ENCODE measurements at regions not wholly inside any gene's neighbourhood (a gene's known extent, or its start where the extent isn't known, plus 50 kb on each side); places are given as distances from the start of the nearest gene placed in this dataset.

DNA sequence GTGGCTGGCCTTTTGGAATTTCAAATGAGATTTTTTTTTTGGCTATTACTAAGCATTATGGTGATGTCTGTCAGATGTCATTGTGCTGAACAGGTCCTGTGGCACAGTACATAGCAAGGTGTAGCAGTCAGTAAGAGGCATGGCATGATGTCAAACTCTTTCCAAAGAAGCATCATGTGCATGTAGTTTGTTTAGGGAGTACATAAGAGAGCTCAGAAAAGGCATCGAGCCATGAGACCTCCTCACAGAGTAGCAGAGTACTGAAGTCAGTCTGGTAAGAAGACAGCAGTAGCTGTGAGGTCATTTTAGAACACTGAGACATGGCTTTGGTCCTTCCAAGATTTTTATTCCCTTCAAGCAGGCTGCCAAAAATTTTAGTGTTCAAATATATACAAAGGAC lies 134.9 kb upstream of the SPRED1 start:
- TF ChIP-seq POLR2AphosphoS5 (IDR thresholded peaks at IDR 0.05) (no peak), CTCF (IDR thresholded peaks at IDR 0.05 in 8 of 11, conservative IDR thresholded peaks at IDR 0.05 in 3 of 11) (no peak)

Data from spleen (tissue), 7 donors.